Right lobe of liver (tissue), 4 donors: ENCODE measurements at regions not wholly inside any gene's neighbourhood (a gene's known extent, or its start where the extent isn't known, plus 50 kb on each side); places are given as distances from the start of the nearest gene placed in this dataset.

Experiments
- CTCF ChIP-seq, 4 donors: fragments of 200-600 bp in 3 of 4; fragments of 450-650 bp in 1 of 4; IDR thresholded peaks; one replicate each; pipeline versions ENCODE4 v1.5.1 to v1.8.0; 2016 to 2022; ENCODE audit warnings: antibody characterized with exemption in 4 of 4, mild to moderate bottlenecking in 2 of 4
- POLR2A ChIP-seq: fragments of 450-650 bp; IDR thresholded peaks from one replicate; pipeline ENCODE4 v1.6.1; 2017; ENCODE audit warnings: antibody characterized with exemption, mild to moderate bottlenecking
- donor health status: DM: no; HTN: no; CAD: no.
- donor health status: DM: no; HTN: no; CAD: no.
- donor health status: DM: no; HTN: yes; CAD: no.

GRCh38 chr6:68071740-68072139, 563.3 kb upstream of the ADGRB3 start:
- TF ChIP-seq POLR2A (no peak), CTCF (IDR thresholded peaks at IDR 0.05) (no peak)
